A673 (cell line): ENCODE measurements at regions not wholly inside any gene's neighbourhood (a gene's known extent, or its start where the extent isn't known, plus 50 kb on each side); places are given as distances from the start of the nearest gene placed in this dataset.

ENCODE experiments used
- BruUV-seq: library from RNA; stranded (reverse); fragments of 400-500 nt; replicated peaks from 2 replicates; lab custom pipeline; 2021; lab: Mats Ljungman, UMichigan
- CTCF ChIA-PET: fragments of 300-600 bp; sonication (Branson Sonifier 250); formaldehyde crosslinking; loops from one replicate; lab custom pipeline; 2022; ENCODE audit warnings: antibody characterized with exemption; lab: Charles Lee
- POLR2A ChIA-PET: fragments of 300-600 bp; sonication (Branson Sonifier 250); formaldehyde crosslinking; loops from one replicate; lab custom pipeline; 2022; ENCODE audit warnings: antibody characterized with exemption; ENCODE audit not compliant: low non-redundant PET; lab: Charles Lee
- DNase-seq: peaks from one replicate; pipeline ENCODE4 v3.0.0-alpha.2; 2015; ENCODE audit warnings: low spot score
- H3K27ac ChIP-seq: fragments of 200-600 bp; sonication (generic); 2 replicates; pipeline ENCODE4 v1.5.1; 2016; ENCODE audit warnings: mixed run types, low read depth, mild to moderate bottlenecking, mixed read lengths, antibody characterized with exemption, low read length; ENCODE audit not compliant: poor library complexity, severe bottlenecking
- H3K27me3 ChIP-seq: fragments of 200-600 bp; sonication (generic); replicated peaks from 2 replicates; pipeline ENCODE4 v1.6.1; 2017; ENCODE audit warnings: mixed run types, low read depth, mild to moderate bottlenecking, mixed read lengths, antibody characterized with exemption, low read length; ENCODE audit not compliant: insufficient read depth, poor library complexity
- H3K36me3 ChIP-seq: fragments of 200-600 bp; sonication (generic); 2 replicates; pipeline ENCODE4 v1.6.1; 2016; ENCODE audit warnings: mixed run types, mild to moderate bottlenecking, mixed read lengths, antibody characterized with exemption, low read length; ENCODE audit not compliant: insufficient read depth, poor library complexity, severe bottlenecking
- H3K4me1 ChIP-seq: fragments of 200-600 bp; sonication (generic); 2 replicates; pipeline ENCODE4 v1.6.1; 2017; ENCODE audit warnings: mixed run types, mild to moderate bottlenecking, mixed read lengths, antibody characterized with exemption, low read length; ENCODE audit not compliant: insufficient read depth, poor library complexity, severe bottlenecking
- H3K4me3 ChIP-seq: fragments of 200-600 bp; sonication (generic); 2 replicates; pipeline ENCODE4 v1.5.1; 2016; ENCODE audit warnings: low read depth, mixed run types, mild to moderate bottlenecking, mixed read lengths, low read length; ENCODE audit not compliant: poor library complexity, severe bottlenecking
- H3K9me3 ChIP-seq: fragments of 200-600 bp; sonication (generic); 2 replicates; pipeline ENCODE4 v1.6.1; 2016; ENCODE audit warnings: mixed run types, low read depth, mild to moderate bottlenecking, mixed read lengths, antibody characterized with exemption, low read length; ENCODE audit not compliant: poor library complexity, severe bottlenecking
- EZH2 ChIP-seq: fragments of 200-600 bp; sonication (generic); IDR thresholded peaks from 2 replicates; pipeline ENCODE4 v1.6.1; 2017; ENCODE audit warnings: borderline replicate concordance, low read depth, mild to moderate bottlenecking, mixed read lengths, antibody characterized with exemption, low read length; ENCODE audit not compliant: poor library complexity, severe bottlenecking
- intact Hi-C: fragments of 100-400 bp; cut with micrococcal nuclease; formaldehyde crosslinking; loops from one replicate; pipeline ENCODE4 v1.10.0; 2022; ENCODE audit not compliant: unreplicated experiment
- TF ChIP-seq, protein P1 (sequence below): fragments of 300-800, 200-600 bp; sonication (generic); conservative IDR thresholded peaks from 2 replicates; pipeline ENCODE4 v1.5.1; 2017; ENCODE audit warnings: low read depth, mild to moderate bottlenecking, antibody characterized with exemption, low read length, moderate library complexity, mixed read lengths

DNA sequence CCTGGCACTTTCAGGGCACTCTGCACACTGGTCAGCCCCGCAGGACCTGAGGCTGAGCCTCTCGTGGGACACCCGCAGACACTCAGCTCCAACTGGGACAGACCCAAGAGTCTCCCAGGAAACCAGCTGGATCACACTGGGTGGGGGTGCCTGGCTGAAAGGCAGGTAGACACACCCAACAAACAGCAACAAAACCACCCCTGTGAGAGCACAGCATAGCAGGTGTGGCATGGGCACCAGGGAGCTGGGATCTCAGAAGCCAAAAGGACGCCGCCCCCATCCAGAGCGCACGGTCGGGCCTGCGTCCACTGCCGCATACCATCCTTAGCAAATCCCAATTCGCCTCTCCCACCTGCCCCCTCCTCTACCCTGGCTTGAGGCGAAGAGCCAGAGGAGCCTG lies 154.2 kb upstream of the LINGO1 start:
- ChIA-PET CTCF (no interaction called here), POLR2A (no interaction called here)
- TF ChIP-seq, protein P1, sequence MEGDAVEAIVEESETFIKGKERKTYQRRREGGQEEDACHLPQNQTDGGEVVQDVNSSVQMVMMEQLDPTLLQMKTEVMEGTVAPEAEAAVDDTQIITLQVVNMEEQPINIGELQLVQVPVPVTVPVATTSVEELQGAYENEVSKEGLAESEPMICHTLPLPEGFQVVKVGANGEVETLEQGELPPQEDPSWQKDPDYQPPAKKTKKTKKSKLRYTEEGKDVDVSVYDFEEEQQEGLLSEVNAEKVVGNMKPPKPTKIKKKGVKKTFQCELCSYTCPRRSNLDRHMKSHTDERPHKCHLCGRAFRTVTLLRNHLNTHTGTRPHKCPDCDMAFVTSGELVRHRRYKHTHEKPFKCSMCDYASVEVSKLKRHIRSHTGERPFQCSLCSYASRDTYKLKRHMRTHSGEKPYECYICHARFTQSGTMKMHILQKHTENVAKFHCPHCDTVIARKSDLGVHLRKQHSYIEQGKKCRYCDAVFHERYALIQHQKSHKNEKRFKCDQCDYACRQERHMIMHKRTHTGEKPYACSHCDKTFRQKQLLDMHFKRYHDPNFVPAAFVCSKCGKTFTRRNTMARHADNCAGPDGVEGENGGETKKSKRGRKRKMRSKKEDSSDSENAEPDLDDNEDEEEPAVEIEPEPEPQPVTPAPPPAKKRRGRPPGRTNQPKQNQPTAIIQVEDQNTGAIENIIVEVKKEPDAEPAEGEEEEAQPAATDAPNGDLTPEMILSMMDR, result no peak
- Histone ChIP-seq H3K27ac (no peak overlapping the region), H3K36me3 (peaks cover 9% of the 10 kb centered on the region), H3K9me3 (no peaks in the 10 kb centered on the region), H3K27me3 (no peaks in the 10 kb centered on the region), H3K4me3 (no peak overlapping the region), H3K4me1 (peaks cover 68% of the 10 kb centered on the region)
- intact Hi-C loops, result no loop called here
- DNase-seq, result no peak
- BruUV-seq, result no TSS peak

DNA sequence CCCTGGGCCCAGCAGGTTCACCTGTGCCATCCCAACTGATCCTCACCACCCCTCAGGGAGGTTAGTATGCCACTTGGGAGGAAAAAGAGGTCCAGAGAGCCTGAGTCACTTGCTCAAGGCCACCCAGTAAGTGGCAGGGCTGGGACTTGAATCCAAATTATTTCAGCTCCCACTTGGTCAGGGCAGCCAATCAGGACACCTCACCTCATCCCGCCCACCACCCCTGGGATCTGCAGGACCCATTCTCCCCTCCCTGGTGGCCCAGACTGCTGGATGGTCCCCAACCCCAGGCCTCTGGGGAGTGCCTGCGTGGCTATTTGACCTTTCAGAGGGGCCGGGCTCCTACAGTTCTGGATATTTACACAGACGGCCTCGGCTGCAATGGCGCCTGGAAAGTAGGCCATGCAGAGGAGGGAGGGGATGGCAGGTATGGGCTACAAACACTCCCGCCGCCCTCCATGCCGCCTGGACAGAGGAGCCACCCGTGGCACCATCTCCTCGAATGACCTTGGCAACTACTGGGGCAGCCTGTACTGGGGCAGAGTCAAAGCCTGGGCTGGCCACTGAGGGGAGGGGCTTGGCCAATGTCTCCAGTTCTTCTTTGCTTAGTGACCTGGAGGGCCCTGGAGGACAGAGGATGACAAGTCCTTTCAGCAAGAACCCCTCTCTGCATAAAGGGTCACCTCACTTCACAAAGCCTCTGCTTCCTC lies 153.6 kb upstream of the LINGO1 start:
- intact Hi-C loops, result no loop called here
- H3K4me1 ChIP-seq, result peaks cover 74% of the 10 kb centered on the region
- ChIA-PET POLR2A (no interaction called here), CTCF (no interaction called here)
- no peak overlapping the region for H3K4me3 ChIP-seq
- H3K27ac ChIP-seq, result peak overlapping the region; percentile 57
- H3K9me3 ChIP-seq, result no peaks in the 10 kb centered on the region
- no TSS peak for BruUV-seq
- peaks cover 4% of the 10 kb centered on the region for H3K36me3 ChIP-seq
- no peaks in the 10 kb centered on the region for H3K27me3 ChIP-seq
- no peak for TF ChIP-seq EZH2
- TF ChIP-seq, protein P1, result no peak
- DNase-seq, result no peak

DNA sequence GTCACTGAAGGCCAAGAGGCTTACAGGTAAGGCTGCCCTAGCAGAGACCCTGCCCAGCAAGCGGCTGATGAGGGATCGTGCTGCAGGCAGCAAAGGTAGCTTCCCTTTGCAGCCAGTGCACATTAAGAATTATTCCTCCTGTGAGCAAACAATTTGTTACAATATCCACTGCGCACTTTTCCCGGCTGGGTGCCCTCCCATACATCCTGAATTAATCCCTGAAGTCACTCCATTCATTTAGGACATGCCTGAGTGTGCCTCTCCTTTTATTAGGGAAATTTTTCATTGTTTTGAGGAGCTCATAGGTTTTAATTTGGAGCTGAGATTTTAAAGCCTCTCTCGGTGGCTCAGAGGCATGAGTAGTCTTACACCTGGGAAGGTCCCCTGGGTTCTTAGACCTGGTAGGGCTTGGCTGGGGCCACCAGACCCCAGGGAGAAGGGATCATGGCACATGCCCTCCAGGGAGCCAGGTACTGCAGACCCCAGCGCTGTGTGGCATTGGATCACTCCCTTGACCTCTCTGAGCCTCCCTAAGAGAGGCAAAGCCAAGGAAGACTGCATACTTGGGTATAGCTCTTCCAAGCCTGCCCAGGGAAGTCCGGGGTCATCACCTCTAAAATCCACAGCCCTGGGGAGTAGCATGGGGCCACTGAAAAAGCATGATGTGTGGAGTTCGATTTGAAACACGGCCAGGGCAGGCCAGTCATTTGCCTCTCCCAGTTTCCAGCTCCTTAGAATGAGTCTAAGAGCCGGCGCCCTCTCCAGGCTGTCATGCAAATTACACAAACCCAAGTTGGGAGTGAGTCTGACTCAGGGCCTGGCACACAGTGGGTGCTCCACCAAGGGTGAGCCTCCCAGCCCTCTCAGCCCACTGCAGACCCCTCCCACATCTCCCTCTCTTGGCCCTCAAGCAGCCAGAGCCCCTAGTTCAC lies 151.9 kb upstream of the LINGO1 start:
- H3K27ac ChIP-seq, result peak overlapping the region; percentile 62
- ChIA-PET POLR2A (interaction anchor here (0.5 kb wide), 1 partner anchor 9 kb away, joined by 5 read pairs; no protein-coding TSS in a partner anchor), CTCF (interaction anchor here (0.8 to 2.0 kb wide), 2 partner anchors 13 to 37 kb away, joined by 4 to 8 read pairs; no protein-coding TSS in a partner anchor)
- no peak overlapping the region for H3K4me3 ChIP-seq
- intact Hi-C loops, result no loop called here
- no peaks in the 10 kb centered on the region for H3K27me3 ChIP-seq
- H3K36me3 ChIP-seq, result peaks cover 5% of the 10 kb centered on the region
- no TSS peak for BruUV-seq
- TF ChIP-seq EZH2, result no peak
- TF ChIP-seq, protein P1, result peak; percentile 68
- peak; percentile 60 for DNase-seq
- no peaks in the 10 kb centered on the region for H3K9me3 ChIP-seq
- peaks cover 68% of the 10 kb centered on the region for H3K4me1 ChIP-seq
